Cerebellar nuclear complex (tissue), 1 donor: ENCODE measurements at regions not wholly inside any gene's neighbourhood (a gene's known extent, or its start where the extent isn't known, plus 50 kb on each side); places are given as distances from the start of the nearest gene placed in this dataset.

Experiments
- DNase-seq, 2 experiments: peaks; one replicate each; lab custom pipeline; 2025; lab: John Stamatoyannopoulos, UW

DNA sequence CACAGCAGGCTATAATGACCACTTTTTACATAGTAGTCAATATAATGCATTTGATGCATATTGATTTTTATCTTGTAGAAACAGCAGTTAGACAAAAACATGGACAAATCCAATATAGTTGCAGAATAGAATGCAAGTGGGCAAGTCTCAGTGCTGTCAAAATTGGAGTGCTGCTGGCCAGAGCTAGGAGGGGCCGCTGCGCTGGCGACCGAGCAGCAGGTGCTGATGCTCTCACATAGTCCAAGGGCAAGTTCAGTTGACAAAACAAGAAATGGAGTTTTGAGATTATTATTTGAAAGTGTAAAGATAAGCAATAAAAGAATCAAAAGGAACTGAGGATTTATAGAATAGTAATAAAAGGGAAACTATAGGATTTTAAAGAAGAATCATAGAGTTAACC, 60.6 kb upstream of the CDK20 start:
- no peak for DNase-seq

DNA sequence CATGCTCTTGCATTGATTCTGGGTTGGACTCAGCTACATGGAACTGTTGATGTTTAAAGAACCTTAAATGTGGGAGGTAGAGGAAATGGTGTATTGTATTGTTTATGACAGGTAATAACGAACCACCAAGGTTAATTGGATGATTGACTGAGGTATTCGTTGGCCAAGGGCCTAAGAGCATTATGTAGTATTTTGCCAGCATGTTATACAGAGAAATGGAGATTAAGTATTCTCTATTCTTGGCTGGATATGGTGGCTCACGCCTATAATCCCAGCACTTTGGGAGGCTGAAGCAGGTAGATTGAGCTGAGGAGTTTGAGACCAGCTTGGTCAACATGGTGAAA, 59.0 kb upstream of the CDK20 start:
- DNase-seq: no peak

DNA sequence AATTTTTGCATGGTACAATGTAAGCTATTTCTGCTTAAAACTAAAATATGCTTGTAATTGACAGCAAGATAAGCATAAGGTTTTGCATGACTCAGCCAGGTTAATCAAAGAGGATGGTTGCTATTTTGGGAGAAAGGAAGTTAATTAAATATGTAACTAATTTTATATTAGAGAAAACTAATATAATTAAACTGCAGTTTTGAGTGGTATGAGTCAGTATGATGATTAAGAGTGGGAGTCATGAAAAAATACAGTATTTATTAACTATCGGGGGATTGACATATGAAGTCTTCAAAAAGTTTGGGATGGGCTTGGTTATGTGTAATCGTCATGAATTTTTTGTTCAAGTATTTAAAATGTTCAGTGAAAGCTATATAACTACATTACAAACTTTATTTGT, 54.0 kb upstream of the CDK20 start:
- no peak for DNase-seq

DNA sequence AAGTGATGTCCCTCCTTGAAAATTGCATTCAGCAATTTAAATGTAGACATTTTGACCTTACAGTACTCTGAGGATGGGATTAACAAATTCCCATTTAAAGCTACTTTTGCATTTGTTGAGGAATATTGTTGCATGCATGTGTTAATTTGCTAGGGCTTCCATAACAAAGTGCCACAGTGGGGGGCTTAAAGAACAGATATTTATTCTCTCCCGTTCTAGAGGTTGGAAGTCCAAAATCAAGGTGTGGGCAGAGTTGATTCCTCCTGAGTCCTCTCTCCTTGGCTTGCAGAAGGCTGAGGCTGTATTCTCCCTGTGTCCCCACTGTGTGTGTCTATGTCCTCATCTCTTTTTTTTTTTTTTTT, 51.8 kb upstream of the CDK20 start:
- no peak for DNase-seq

DNA sequence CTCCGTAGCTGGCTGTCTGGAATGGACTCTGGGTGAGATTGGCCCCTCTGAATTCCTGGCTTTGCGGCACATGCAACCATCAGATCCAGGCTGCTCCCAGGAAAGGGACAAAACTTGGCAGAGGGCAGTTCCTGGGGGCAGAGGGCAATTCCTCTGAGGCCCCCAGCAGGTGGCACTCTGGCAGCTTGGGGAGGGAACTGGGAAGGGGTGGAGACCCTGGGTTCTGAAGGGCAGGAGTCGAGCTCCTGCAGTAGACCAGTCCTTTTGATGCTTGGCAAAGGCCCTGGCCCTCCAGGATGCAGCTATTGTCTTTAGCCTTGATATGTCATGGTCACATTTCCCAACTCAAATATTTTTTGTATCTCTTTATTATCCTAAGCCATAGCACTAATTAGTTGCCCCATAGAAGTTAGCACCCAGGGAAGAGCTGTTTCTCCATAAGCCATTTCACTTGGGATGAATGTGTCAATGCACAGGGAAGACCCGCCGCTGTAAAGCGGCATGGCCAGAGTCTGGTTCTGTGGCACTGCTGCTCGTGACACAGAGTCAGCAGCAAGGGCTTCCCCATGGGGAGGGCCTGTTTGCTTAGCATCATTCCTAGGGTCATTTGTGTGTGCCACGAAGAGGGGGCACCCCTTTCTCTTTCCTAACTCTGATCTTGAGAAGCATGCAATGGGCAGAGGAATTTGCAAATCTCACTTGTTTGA, 51.2 kb upstream of the CDK20 start:
- DNase-seq: no peak

DNA sequence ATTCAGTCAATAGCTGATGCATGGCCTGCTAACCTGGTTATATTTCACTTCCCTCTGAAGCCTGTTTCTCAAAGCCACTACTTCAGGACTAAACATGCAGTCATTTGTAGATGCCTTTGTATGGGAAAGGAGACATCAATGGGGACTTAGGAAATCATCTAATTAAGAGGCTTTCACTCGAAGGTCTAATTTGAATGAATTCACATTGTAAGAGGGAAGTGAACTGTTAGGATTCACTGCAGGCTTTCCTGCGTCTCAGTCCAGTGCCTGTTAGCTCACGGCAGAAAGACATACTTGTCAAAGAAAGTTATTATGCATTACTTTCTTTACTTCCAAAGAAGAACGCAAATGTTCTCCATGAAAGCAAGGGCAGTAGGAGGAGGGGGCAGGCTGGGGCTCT, 50.6 kb upstream of the CDK20 start:
- no peak for DNase-seq
